ENCODE measurements at regions not wholly inside any gene's neighbourhood (a gene's known extent, or its start where the extent isn't known, plus 50 kb on each side); places are given as distances from the start of the nearest gene placed in this dataset.

- TF ChIP-seq CTCF (IDR thresholded peaks at IDR 0.05 in 2 of 3, conservative IDR thresholded peaks at IDR 0.05 in 1 of 3; ENCODE audit: borderline replicate concordance in 1 of 3, insufficient read depth in 1 of 3, low read depth in 2 of 3, low read length in 2 of 3), result no peak
- TF ChIP-seq POLR2A (IDR thresholded peaks at IDR 0.05; ENCODE audit: borderline replicate concordance, extremely low read depth, insufficient read depth, insufficient read length), result no peak
- TF ChIP-seq REST (IDR thresholded peaks at IDR 0.05; ENCODE audit: low read depth), result no peak
- TF ChIP-seq POLR2AphosphoS5 (IDR thresholded peaks at IDR 0.05; ENCODE audit: low read depth, low read length), result no peak
- TF ChIP-seq EGR1 (IDR thresholded peaks at IDR 0.05; ENCODE audit: low read depth), result no peak
- TF ChIP-seq ATF3 (IDR thresholded peaks at IDR 0.05), result no peak
- TF ChIP-seq JUND (IDR thresholded peaks at IDR 0.05), result no peak
- no peak for TF ChIP-seq EZH2 (IDR thresholded peaks at IDR 0.05)
- no peak for TF ChIP-seq RAD21 (IDR thresholded peaks at IDR 0.05; ENCODE audit: low read depth)
- no peak for TF ChIP-seq ZFX (IDR thresholded peaks at IDR 0.05)
- TF ChIP-seq CEBPB (IDR thresholded peaks at IDR 0.05; ENCODE audit: low read depth), result no peak
- no peak for TF ChIP-seq SIN3A (IDR thresholded peaks at IDR 0.05; ENCODE audit: low read depth)
- no peak for TF ChIP-seq ELF1 (IDR thresholded peaks at IDR 0.05; ENCODE audit: borderline replicate concordance, low read depth)
These were observed 737.6 kb upstream of the NUDT12 start for GRCh38 chr5:104299998-104300706.

Data from HCT116 (cell line).